ENCODE measurements at regions not wholly inside any gene's neighbourhood (a gene's known extent, or its start where the extent isn't known, plus 50 kb on each side); places are given as distances from the start of the nearest gene placed in this dataset.

- WGBS, 2 experiments (ENCODE audit: insufficient coverage in 1 of 2, insufficient read length in 1 of 2): 90 to 97% methylated on average over 5 of the region's 5 CpGs
- H3K9me3 ChIP-seq (ENCODE audit: control insufficient read depth, low read length): no peaks in the 10 kb centered on the region
- peaks cover 7% of the 10 kb centered on the region for H3K27me3 ChIP-seq (ENCODE audit: control insufficient read depth, insufficient read depth, low read length, poor library complexity, severe bottlenecking)
- Mint-ChIP-seq H3K27ac (no peak overlapping the region), H3K4me3 (no peak overlapping the region), H3K9me3 (no peaks in the 10 kb centered on the region), H3K4me1 (peaks cover 4% of the 10 kb centered on the region), H3K36me3 (ENCODE audit: low read depth) (no peaks in the 10 kb centered on the region), H3K27me3 (ENCODE audit: insufficient read depth) (peaks cover 23% of the 10 kb centered on the region)
- no peak overlapping the region for H3K9ac ChIP-seq (ENCODE audit: extremely low read depth, low read length, poor library complexity, severe bottlenecking)
- no peak overlapping the region for H3K4me3 ChIP-seq (ENCODE audit: low read length)
- H3K4me1 ChIP-seq (ENCODE audit: control insufficient read depth, insufficient read depth, low read length): no peaks in the 10 kb centered on the region
- no peak for DNase-seq
- H3K27ac ChIP-seq (ENCODE audit: low read depth, low read length): no peak overlapping the region
- no peak for TF ChIP-seq CTCF (conservative IDR thresholded peaks at IDR 0.05)
- no peaks in the 10 kb centered on the region for H3K36me3 ChIP-seq (ENCODE audit: control insufficient read depth, insufficient read depth, low read length)
Observed at GRCh38 chr5:163626904-163627434, 121.5 kb downstream of the MAT2B start.

- H3K4me3 ChIP-seq (ENCODE audit: low read length): no peak overlapping the region
- no peak overlapping the region for H3K27ac Mint-ChIP-seq
- peaks cover 2% of the 10 kb centered on the region for H3K27me3 Mint-ChIP-seq (ENCODE audit: insufficient read depth)
- no peak overlapping the region for H3K27ac ChIP-seq (ENCODE audit: low read depth, low read length)
- no peaks in the 10 kb centered on the region for H3K36me3 Mint-ChIP-seq (ENCODE audit: low read depth)
- 83 to 93% methylated on average over 2 to 3 of the region's 3 CpGs for WGBS, 2 experiments (ENCODE audit: insufficient coverage in 1 of 2, insufficient read length in 1 of 2)
- H3K9me3 ChIP-seq (ENCODE audit: control insufficient read depth, low read length): no peaks in the 10 kb centered on the region
- H3K27me3 ChIP-seq (ENCODE audit: control insufficient read depth, insufficient read depth, low read length, poor library complexity, severe bottlenecking): no peaks in the 10 kb centered on the region
- no peaks in the 10 kb centered on the region for H3K4me1 Mint-ChIP-seq
- no peak for DNase-seq
- no peak overlapping the region for H3K4me3 Mint-ChIP-seq
- no peaks in the 10 kb centered on the region for H3K4me1 ChIP-seq (ENCODE audit: control insufficient read depth, insufficient read depth, low read length)
- no peaks in the 10 kb centered on the region for H3K9me3 Mint-ChIP-seq
- H3K9ac ChIP-seq (ENCODE audit: extremely low read depth, low read length, poor library complexity, severe bottlenecking): no peak overlapping the region
- TF ChIP-seq CTCF (conservative IDR thresholded peaks at IDR 0.05): no peak
- no peaks in the 10 kb centered on the region for H3K36me3 ChIP-seq (ENCODE audit: control insufficient read depth, insufficient read depth, low read length)
Observed at GRCh38 chr5:163631856-163632255, 126.4 kb downstream of the MAT2B start.

- Histone ChIP-seq H3K9me3 (ENCODE audit: control insufficient read depth, low read length) (no peaks in the 10 kb centered on the region), H3K4me1 (ENCODE audit: control insufficient read depth, insufficient read depth, low read length) (no peaks in the 10 kb centered on the region), H3K27ac (ENCODE audit: low read depth, low read length) (no peak overlapping the region), H3K36me3 (ENCODE audit: control insufficient read depth, insufficient read depth, low read length) (no peaks in the 10 kb centered on the region), H3K9ac (ENCODE audit: extremely low read depth, low read length, poor library complexity, severe bottlenecking) (no peak overlapping the region), H3K4me3 (ENCODE audit: low read length) (no peak overlapping the region), H3K27me3 (ENCODE audit: control insufficient read depth, insufficient read depth, low read length, poor library complexity, severe bottlenecking) (no peaks in the 10 kb centered on the region)
- H3K36me3 Mint-ChIP-seq (ENCODE audit: low read depth): no peaks in the 10 kb centered on the region
- H3K4me1 Mint-ChIP-seq: no peaks in the 10 kb centered on the region
- no peak for TF ChIP-seq CTCF (conservative IDR thresholded peaks at IDR 0.05)
- H3K4me3 Mint-ChIP-seq: no peak overlapping the region
- H3K27ac Mint-ChIP-seq: no peak overlapping the region
- 89 to 100% methylated on average over 3 of the region's 3 CpGs for WGBS, 2 experiments (ENCODE audit: insufficient coverage in 1 of 2, insufficient read length in 1 of 2)
- H3K9me3 Mint-ChIP-seq: no peaks in the 10 kb centered on the region
- H3K27me3 Mint-ChIP-seq (ENCODE audit: insufficient read depth): peaks cover 2% of the 10 kb centered on the region
- DNase-seq: no peak
Observed at GRCh38 chr5:163633926-163634460, 128.6 kb downstream of the MAT2B start.

All from endodermal cell (in vitro differentiated cells).